MM.1S (cell line): ENCODE measurements at regions not wholly inside any gene's neighbourhood (a gene's known extent, or its start where the extent isn't known, plus 50 kb on each side); places are given as distances from the start of the nearest gene placed in this dataset.

ENCODE experiments used
- DNase-seq: peaks from one replicate; pipeline ENCODE4 v3.0.0-alpha.2; 2015
- H2AFZ ChIP-seq: fragments of 300-600 bp; sonication (generic); 2 replicates; pipeline ENCODE4 v1.6.0; 2016; ENCODE audit warnings: antibody characterized with exemption, low read length
- H3F3A ChIP-seq: fragments of 300-600 bp; sonication (generic); 2 replicates; pipeline ENCODE4 v1.6.1; 2016; ENCODE audit warnings: mild to moderate bottlenecking, antibody characterized with exemption, low read length, moderate library complexity, mixed read lengths; ENCODE audit not compliant: insufficient read depth
- H3K27ac ChIP-seq: fragments of 300-600 bp; sonication (generic); 2 replicates; pipeline ENCODE4 v1.5.1; 2016; ENCODE audit warnings: mild to moderate bottlenecking, low read length
- H3K27me3 ChIP-seq: fragments of 300-600 bp; sonication (generic); replicated peaks from 2 replicates; pipeline ENCODE4 v1.6.0; 2016; ENCODE audit warnings: low read length; ENCODE audit not compliant: insufficient read depth
- H3K36me3 ChIP-seq: fragments of 300-600 bp; sonication (generic); replicated peaks from 2 replicates; pipeline ENCODE4 v1.6.1; 2016; ENCODE audit warnings: mild to moderate bottlenecking, low read length, mixed read lengths; ENCODE audit not compliant: insufficient read depth
- H3K4me1 ChIP-seq: fragments of 300-600 bp; sonication (generic); 2 replicates; pipeline ENCODE4 v1.6.1; 2016; ENCODE audit warnings: low read length, mixed read lengths
- H3K4me2 ChIP-seq: fragments of 300-600 bp; sonication (generic); 2 replicates; pipeline ENCODE4 v1.6.0; 2016; ENCODE audit warnings: low read depth, low read length
- H3K4me3 ChIP-seq: fragments of 300-600 bp; sonication (generic); 2 replicates; pipeline ENCODE4 v1.5.1; 2016; ENCODE audit warnings: low read length, mixed read lengths
- H3K79me2 ChIP-seq: fragments of 300-600 bp; sonication (generic); 2 replicates; pipeline ENCODE4 v1.6.1; 2016; ENCODE audit warnings: mixed run types, low read length, mixed read lengths
- H3K9ac ChIP-seq: fragments of 300-600 bp; sonication (generic); 2 replicates; pipeline ENCODE4 v1.6.1; 2016; ENCODE audit warnings: low read length, mixed read lengths
- H3K9me2 ChIP-seq: fragments of 300-600 bp; sonication (generic); replicated peaks from 2 replicates; pipeline ENCODE4 v1.6.1; 2016; ENCODE audit warnings: mild to moderate bottlenecking, low read length, mixed read lengths; ENCODE audit not compliant: insufficient read depth
- H3K9me3 ChIP-seq: fragments of 300-600 bp; sonication (generic); replicated peaks from 2 replicates; pipeline ENCODE4 v1.6.1; 2016; ENCODE audit warnings: mild to moderate bottlenecking, low read length, mixed read lengths; ENCODE audit not compliant: insufficient read depth
- H4K20me1 ChIP-seq: fragments of 300-600 bp; sonication (generic); 2 replicates; pipeline ENCODE4 v1.6.1; 2016; ENCODE audit warnings: mild to moderate bottlenecking, low read length, moderate library complexity, mixed read lengths; ENCODE audit not compliant: insufficient read depth
- CTCF ChIP-seq: fragments of 300-600 bp; sonication (generic); IDR thresholded peaks from 2 replicates; pipeline ENCODE4 v1.5.1; 2016; ENCODE audit warnings: antibody characterized with exemption, low read length, mixed read lengths
- EZH2 ChIP-seq: fragments of 300-600 bp; sonication (generic); optimal IDR thresholded peaks from 2 replicates; pipeline ENCODE3; 2017; ENCODE audit warnings: low read depth, mild to moderate bottlenecking, antibody characterized with exemption, low read length, mixed read lengths
- EZH2phosphoT487 ChIP-seq: fragments of 300-600 bp; sonication (generic); IDR thresholded peaks from 2 replicates; pipeline ENCODE4 v1.6.1; 2018; ENCODE audit warnings: antibody characterized with exemption, low read length

- Histone ChIP-seq H3K27ac (no peak overlapping the region), H3K4me3 (no peak overlapping the region), H2AFZ (no peak overlapping the region), H3K79me2 (no peaks in the 10 kb centered on the region), H4K20me1 (no peaks in the 10 kb centered on the region), H3K36me3 (no peaks in the 10 kb centered on the region), H3K4me2 (no peak overlapping the region), H3K27me3 (no peaks in the 10 kb centered on the region), H3K9me2 (no peaks in the 10 kb centered on the region), H3K4me1 (no peaks in the 10 kb centered on the region), H3K9me3 (no peaks in the 10 kb centered on the region), H3K9ac (no peak overlapping the region), H3F3A (no peaks in the 10 kb centered on the region)
- DNase-seq, result no peak
- TF ChIP-seq EZH2phosphoT487 (no peak), CTCF (no peak), EZH2 (no peak)
These were observed 1435.7 kb downstream of the MAT2B start for GRCh38 chr5:164941132-164941531.

DNA sequence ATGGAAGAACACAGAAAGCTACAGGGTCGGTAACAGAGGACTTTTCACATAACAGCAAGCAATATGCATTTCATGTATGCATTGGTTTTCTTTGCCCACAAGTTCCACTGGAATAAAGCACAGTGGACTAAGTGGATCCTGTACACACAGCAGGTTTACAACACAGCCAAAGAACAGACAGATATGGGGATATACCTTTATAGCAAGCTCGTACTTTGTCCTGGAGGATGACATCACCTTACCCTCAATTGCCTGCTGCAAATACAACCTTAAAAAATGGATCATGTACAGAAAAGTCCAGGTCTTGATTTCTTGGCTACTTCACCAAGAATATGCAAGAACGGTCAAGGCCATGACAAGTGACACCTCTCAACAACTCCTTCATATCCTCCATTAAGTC is 1445.5 kb downstream of the MAT2B start:
- Histone ChIP-seq H4K20me1 (no peaks in the 10 kb centered on the region), H3K79me2 (no peaks in the 10 kb centered on the region), H2AFZ (no peak overlapping the region), H3K27ac (no peak overlapping the region), H3K9me3 (no peaks in the 10 kb centered on the region), H3K27me3 (no peaks in the 10 kb centered on the region), H3K4me3 (no peak overlapping the region), H3F3A (no peaks in the 10 kb centered on the region), H3K9me2 (no peaks in the 10 kb centered on the region), H3K36me3 (no peaks in the 10 kb centered on the region), H3K4me2 (no peak overlapping the region), H3K9ac (no peak overlapping the region), H3K4me1 (no peaks in the 10 kb centered on the region)
- DNase-seq, result no peak
- TF ChIP-seq EZH2phosphoT487 (no peak), CTCF (no peak)

DNA sequence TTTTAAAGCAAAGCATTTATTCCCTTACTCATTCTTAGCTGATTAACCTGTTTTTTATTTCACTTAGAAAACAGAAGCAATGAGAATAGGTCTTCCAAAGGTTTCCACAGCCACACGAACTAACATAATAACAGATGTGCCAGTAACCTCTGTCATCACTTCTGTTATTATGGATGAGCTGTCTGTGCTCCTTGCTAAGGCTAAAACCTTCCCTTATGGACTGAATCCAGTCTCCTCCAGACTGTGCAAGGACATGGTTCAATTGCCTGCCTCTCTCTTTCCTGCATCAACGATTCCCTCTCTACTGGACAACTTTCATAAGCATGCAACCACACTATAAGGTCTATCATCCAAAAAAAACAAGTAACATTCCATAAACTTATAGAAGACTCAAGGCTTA is 1446.2 kb downstream of the MAT2B start:
- H3K4me2 ChIP-seq, result no peak overlapping the region
- H4K20me1 ChIP-seq, result no peaks in the 10 kb centered on the region
- TF ChIP-seq EZH2 (no peak), EZH2phosphoT487 (no peak), CTCF (no peak)

More for the DNA sequence above, 1446.2 kb downstream of the MAT2B start:
- Histone ChIP-seq H3K27ac (no peak overlapping the region), H3F3A (no peaks in the 10 kb centered on the region), H3K79me2 (no peaks in the 10 kb centered on the region), H3K9me3 (no peaks in the 10 kb centered on the region), H3K9me2 (no peaks in the 10 kb centered on the region), H2AFZ (no peak overlapping the region), H3K9ac (no peak overlapping the region), H3K36me3 (no peaks in the 10 kb centered on the region), H3K4me3 (no peak overlapping the region), H3K27me3 (no peaks in the 10 kb centered on the region), H3K4me1 (no peaks in the 10 kb centered on the region)
- DNase-seq, result no peak
